ENCODE measurements at regions not wholly inside any gene's neighbourhood (a gene's known extent, or its start where the extent isn't known, plus 50 kb on each side); places are given as distances from the start of the nearest gene placed in this dataset.

DNA sequence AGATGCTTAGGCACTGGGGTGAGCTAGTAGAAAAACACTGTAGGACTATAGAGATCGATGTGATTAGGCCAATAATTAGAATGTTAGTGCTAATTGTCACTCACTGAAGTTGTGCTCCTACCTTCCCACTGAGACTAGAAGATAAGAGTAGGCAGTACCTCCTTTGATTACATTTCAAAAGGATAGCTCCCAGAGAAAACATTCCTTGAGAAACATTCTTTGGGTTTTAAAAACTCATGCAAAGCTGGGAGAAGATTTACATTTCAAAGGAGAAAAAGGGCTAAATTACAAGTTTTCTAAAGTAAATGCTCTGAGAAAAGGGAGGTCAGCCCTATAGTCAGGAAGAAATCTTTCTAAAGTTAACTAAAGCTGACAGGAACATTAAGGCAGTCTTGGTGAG, 860.3 kb upstream of the NDST4 start:
- ChIA-PET POLR2A (no interaction called here), CTCF (no interaction called here)
- Histone ChIP-seq H3K9me3 (ENCODE audit: control insufficient read depth, insufficient read depth, low read depth, low read length) (no peaks in the 10 kb centered on the region), H3K36me3 (ENCODE audit: control insufficient read depth in 2 of 2, insufficient read depth in 1 of 2, low read length in 2 of 2) (no peaks in the 10 kb centered on the region), H3K27ac (ENCODE audit: extremely low read depth, low read depth, low read length) (no peak overlapping the region), H3K4me3 (ENCODE audit: low read depth, low read length) (no peak overlapping the region), H3K4me1 (ENCODE audit: control insufficient read depth, insufficient read depth, low read length) (no peaks in the 10 kb centered on the region)
- TF ChIP-seq OVOL3 (tag by site-specific recombination; IDR thresholded peaks at IDR 0.05) (no peak), HOXC10 (CRISPR knock-in tag; IDR thresholded peaks at IDR 0.05) (no peak), ZNF514 (tag by site-specific recombination; IDR thresholded peaks at IDR 0.05) (no peak), ZNF596 (tag by site-specific recombination; IDR thresholded peaks at IDR 0.05) (no peak), ZNF555 (tag by site-specific recombination; conservative IDR thresholded peaks at IDR 0.05) (no peak), ZNF473 (tag by site-specific recombination; IDR thresholded peaks at IDR 0.05) (no peak), ZBTB1 (tag by site-specific recombination; IDR thresholded peaks at IDR 0.05) (no peak), ZNF266 (tag by site-specific recombination; IDR thresholded peaks at IDR 0.05; ENCODE audit: low read depth) (no peak), ZBTB17 (tag by site-specific recombination; IDR thresholded peaks at IDR 0.05) (no peak), ZFP37 (tag by site-specific recombination; IDR thresholded peaks at IDR 0.05) (no peak), ZNF133 (tag by site-specific recombination; IDR thresholded peaks at IDR 0.05) (no peak), BCL6B (tag by site-specific recombination; IDR thresholded peaks at IDR 0.05) (no peak)
- TF ChIP-seq, protein P1, sequence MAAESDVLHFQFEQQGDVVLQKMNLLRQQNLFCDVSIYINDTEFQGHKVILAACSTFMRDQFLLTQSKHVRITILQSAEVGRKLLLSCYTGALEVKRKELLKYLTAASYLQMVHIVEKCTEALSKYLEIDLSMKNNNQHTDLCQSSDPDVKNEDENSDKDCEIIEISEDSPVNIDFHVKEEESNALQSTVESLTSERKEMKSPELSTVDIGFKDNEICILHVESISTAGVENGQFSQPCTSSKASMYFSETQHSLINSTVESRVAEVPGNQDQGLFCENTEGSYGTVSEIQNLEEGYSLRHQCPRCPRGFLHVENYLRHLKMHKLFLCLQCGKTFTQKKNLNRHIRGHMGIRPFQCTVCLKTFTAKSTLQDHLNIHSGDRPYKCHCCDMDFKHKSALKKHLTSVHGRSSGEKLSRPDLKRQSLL (tag by site-specific recombination; IDR thresholded peaks at IDR 0.05), result no peak
- TF ChIP-seq, protein P2, sequence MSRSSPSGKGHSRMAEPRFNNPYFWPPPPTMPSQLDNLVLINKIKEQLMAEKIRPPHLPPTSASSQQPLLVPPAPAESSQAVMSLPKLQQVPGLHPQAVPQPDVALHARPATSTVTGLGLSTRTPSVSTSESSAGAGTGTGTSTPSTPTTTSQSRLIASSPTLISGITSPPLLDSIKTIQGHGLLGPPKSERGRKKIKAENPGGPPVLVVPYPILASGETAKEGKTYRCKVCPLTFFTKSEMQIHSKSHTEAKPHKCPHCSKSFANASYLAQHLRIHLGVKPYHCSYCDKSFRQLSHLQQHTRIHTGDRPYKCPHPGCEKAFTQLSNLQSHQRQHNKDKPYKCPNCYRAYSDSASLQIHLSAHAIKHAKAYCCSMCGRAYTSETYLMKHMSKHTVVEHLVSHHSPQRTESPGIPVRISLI (tag by site-specific recombination; IDR thresholded peaks at IDR 0.05), result no peak

DNA sequence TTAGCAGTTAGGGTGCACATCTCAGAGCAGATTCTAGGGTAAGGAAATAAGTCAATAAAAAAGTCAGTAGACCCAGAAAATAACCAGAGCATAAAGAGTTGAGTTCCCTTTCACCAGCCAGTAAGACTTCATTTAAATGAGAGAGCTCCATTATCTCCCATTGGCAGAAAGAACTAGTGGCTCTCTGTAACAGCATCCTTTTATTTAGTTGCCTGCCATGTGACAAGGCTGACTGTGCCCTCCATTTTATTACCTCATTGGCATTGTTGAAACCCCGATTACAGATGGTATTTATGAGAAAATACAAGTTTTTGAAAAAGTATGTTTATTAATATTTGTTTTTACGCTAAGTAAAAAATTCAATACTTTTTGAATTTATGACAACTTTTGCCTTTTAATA, 859.5 kb upstream of the NDST4 start:
- Histone ChIP-seq H3K4me3 (ENCODE audit: low read depth, low read length) (no peak overlapping the region), H3K27ac (ENCODE audit: extremely low read depth, low read depth, low read length) (no peak overlapping the region), H3K36me3 (ENCODE audit: control insufficient read depth in 2 of 2, insufficient read depth in 1 of 2, low read length in 2 of 2) (no peaks in the 10 kb centered on the region), H3K9me3 (ENCODE audit: control insufficient read depth, insufficient read depth, low read depth, low read length) (no peaks in the 10 kb centered on the region), H3K4me1 (ENCODE audit: control insufficient read depth, insufficient read depth, low read length) (no peaks in the 10 kb centered on the region)
- TF ChIP-seq ZNF777 (tag by site-specific recombination; IDR thresholded peaks at IDR 0.05; ENCODE audit: borderline replicate concordance) (no peak), ZNF639 (tag by site-specific recombination; IDR thresholded peaks at IDR 0.05) (no peak), GFI1B (tag by site-specific recombination; IDR thresholded peaks at IDR 0.05) (no peak), ZNF670 (tag by site-specific recombination; IDR thresholded peaks at IDR 0.05; ENCODE audit: low read depth) (no peak), ZEB2 (tag by site-specific recombination; IDR thresholded peaks at IDR 0.05) (no peak), PATZ1 (tag by site-specific recombination; IDR thresholded peaks at IDR 0.05) (no peak), GLIS2 (tag by site-specific recombination; IDR thresholded peaks at IDR 0.05) (no peak), ZNF221 (tag by site-specific recombination; IDR thresholded peaks at IDR 0.05; ENCODE audit: borderline replicate concordance) (no peak), ZNF19 (tag by site-specific recombination; IDR thresholded peaks at IDR 0.05; ENCODE audit: low read depth) (no peak)
- ChIA-PET POLR2A (no interaction called here), CTCF (no interaction called here)
